T-helper 17 cell (primary cell): ENCODE measurements at regions not wholly inside any gene's neighbourhood (a gene's known extent, or its start where the extent isn't known, plus 50 kb on each side); places are given as distances from the start of the nearest gene placed in this dataset.
"Not testable (repeated sequence)": the region's sequence is repeated elsewhere in the genome, so short reads cannot be mapped to it uniquely, and the experiment has no call there.

Experiments used
- ATAC-seq: fragments of 150-1000 bp; cut with Tn5 transposase; 2 replicates; pipeline ENCODE4 v1.10.0; 2021; ENCODE audit warnings: mild to moderate bottlenecking, moderate library complexity
- DNase-seq, 3 donors: peaks; one replicate each; pipeline versions ENCODE4 v3.0.0 to v3.0.0-alpha.2; 2020 to 2021
- H3K9me3 ChIP-seq: one replicate; pipeline ENCODE4 v1.7.0; 2013; ENCODE audit warnings: low read length, mild to moderate bottlenecking; ENCODE audit not compliant: control insufficient read depth, poor library complexity, severe bottlenecking
- H3K27ac Mint-ChIP-seq: one replicate; pipeline ENCODE4 v1.8.0; 2022; ENCODE audit warnings: mild to moderate bottlenecking, moderate library complexity, mixed read lengths
- H3K27me3 Mint-ChIP-seq: one replicate; pipeline ENCODE4 v1.8.0; 2022; ENCODE audit warnings: mixed read lengths
- H3K36me3 Mint-ChIP-seq: one replicate; pipeline ENCODE4 v1.8.0; 2022; ENCODE audit warnings: low read depth, mixed read lengths
- H3K4me1 Mint-ChIP-seq: one replicate; pipeline ENCODE4 v1.8.0; 2022; ENCODE audit warnings: mild to moderate bottlenecking, mixed read lengths
- H3K4me3 Mint-ChIP-seq: one replicate; pipeline ENCODE4 v1.8.0; 2022; ENCODE audit warnings: mild to moderate bottlenecking, moderate library complexity, mixed read lengths

DNA sequence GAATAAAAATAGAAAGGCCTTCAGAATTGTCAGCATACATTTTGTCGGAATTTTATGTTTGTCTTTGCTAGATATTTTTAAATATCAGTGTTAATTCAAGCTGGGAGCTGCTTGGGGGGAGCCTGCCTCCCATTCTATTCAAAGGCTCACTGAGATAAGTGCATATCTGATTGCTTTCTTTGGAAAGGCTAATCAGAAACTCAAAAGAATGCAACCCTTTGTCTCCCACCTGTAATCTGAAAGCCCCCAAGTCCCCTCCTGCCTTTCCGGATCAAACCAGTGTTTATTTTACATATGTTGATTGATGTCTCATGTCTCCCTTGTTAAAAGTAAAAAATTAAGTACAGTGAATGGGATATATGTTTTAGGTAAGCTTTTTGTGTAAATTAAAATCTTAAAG is 69.3 kb upstream of the PLD5 start:
- not testable (repeated sequence) for H3K4me1 Mint-ChIP-seq, H3K4me3 Mint-ChIP-seq

DNA sequence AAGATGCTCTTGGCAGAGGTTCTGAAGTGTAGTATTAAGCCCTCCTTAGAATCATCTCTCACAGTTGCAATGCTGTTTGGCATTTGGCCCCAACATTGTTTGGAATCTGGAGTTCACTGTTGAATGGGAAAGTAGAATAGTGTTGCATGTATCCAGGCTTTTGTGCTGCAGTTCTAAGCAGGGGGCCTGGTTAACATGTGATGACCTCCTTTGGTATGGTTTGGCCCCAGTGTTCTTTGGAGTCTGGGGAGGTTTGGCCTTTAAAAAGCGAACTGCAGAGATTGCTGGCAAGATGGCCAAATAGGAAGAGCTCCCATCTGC is 61.8 kb upstream of the PLD5 start:
- ATAC-seq (no peak), DNase-seq (no peak)
- Mint-ChIP-seq H3K27me3 (no peaks in the 10 kb centered on the region), H3K4me3 (no peak overlapping the region), H3K27ac (no peak overlapping the region), H3K36me3 (no peaks in the 10 kb centered on the region), H3K4me1 (no peaks in the 10 kb centered on the region)
- no peaks in the 10 kb centered on the region for H3K9me3 ChIP-seq

More for the DNA sequence above, 69.3 kb upstream of the PLD5 start:
- not testable (repeated sequence) for H3K36me3 Mint-ChIP-seq, DNase-seq, H3K9me3 ChIP-seq, H3K27ac Mint-ChIP-seq, H3K27me3 Mint-ChIP-seq, ATAC-seq

DNA sequence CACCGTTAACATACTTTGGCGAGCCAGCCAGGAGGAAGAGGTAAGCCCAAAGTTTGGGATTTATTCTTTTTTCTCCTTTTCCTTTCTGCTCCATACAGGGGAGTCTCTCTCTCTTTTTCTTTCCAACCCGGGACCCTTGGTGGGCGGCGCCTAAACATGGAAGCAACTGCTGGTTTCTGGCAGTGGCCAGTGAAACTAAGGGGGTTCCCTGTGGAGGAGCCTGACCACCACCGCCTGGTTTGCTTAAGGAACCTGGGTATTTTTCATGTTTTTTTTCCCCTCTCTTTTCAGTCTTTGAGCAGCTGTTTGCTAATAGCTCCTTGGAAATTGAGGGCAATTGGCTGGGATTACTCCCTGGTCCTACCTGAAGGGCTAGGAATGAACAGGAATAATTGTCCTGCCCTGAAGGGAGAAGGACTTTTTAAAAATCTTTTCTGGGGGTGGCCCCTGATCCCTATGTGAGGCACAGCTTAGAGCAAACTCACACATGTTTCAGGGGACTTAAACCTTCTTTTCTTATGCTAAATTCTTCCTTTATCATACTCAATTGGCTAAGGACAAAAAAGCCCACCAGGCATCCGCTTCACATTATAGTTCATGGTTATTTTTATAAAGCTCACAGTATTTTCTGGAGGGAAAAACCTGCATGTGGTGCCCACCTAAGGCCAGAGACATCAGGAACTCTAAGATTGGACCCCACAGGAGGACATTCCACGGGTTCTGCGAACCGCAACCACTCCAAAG is 61.3 kb upstream of the PLD5 start:
- Mint-ChIP-seq H3K27me3 (no peaks in the 10 kb centered on the region), H3K36me3 (no peaks in the 10 kb centered on the region), H3K4me3 (no peak overlapping the region), H3K27ac (no peak overlapping the region), H3K4me1 (no peaks in the 10 kb centered on the region)
- ATAC-seq (no peak), DNase-seq (no peak)
- H3K9me3 ChIP-seq, result no peaks in the 10 kb centered on the region

DNA sequence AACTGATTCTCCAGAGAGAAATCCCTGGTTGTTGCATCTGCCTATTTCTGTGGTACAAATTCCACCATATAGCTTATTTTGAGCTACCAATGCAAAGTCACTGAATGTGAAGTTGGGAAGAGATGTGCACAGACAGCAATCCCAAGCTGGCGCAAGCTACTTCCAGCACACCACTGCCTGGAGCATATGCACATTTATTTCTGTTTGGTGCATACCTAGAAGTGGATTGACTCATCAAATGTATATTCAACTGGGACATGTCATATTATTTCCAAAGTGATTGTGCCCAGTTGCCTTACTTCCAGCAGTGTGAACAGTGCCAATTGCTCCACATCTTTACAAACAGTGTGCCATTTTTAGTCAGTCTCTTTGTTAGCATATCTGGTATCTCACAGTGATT is 58.2 kb upstream of the PLD5 start:
- Mint-ChIP-seq H3K4me1 (no peaks in the 10 kb centered on the region), H3K27me3 (no peaks in the 10 kb centered on the region), H3K4me3 (no peak overlapping the region), H3K27ac (no peak overlapping the region), H3K36me3 (no peaks in the 10 kb centered on the region)
- DNase-seq (no peak), ATAC-seq (no peak)
- no peaks in the 10 kb centered on the region for H3K9me3 ChIP-seq

DNA sequence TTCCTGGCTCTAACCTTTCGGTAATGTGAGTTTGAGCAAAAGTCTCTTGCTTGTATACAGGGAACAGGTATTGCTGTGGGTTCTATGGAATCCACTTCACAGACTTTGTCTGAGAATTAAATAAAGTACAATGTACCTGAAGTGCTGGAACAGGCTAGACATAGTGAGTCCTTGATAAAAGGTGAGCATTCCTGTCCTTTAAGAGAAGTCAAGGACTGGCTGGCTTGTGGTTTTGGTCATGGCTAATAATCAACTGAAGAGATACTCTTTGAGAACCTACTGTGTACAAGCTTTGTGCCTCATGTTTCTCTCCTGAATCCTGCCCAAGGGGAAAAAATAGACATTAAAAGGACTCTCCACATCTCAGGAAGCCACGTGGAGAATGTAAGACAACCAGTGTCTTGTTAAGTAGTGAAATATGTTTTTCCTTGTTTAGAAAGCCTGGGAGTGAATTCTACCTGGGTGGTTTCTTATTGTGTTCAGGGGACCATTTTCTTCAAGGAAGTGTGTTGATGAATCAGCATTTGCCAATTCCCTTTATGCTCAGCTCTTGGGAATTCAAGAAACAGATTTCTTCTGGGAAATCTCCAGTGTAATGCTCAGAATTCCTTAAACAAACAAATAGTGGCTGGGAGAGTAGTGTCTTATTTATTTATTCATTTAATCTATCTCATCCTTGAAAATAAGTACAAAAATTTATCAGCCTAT is 55.2 kb upstream of the PLD5 start:
- no peaks in the 10 kb centered on the region for H3K27me3 Mint-ChIP-seq

More for the DNA sequence above, 55.2 kb upstream of the PLD5 start:
- no peaks in the 10 kb centered on the region for H3K4me1 Mint-ChIP-seq
- ATAC-seq (no peak), DNase-seq (no peak)
- H3K9me3 ChIP-seq, result no peaks in the 10 kb centered on the region
- no peak overlapping the region for H3K4me3 Mint-ChIP-seq
- no peak overlapping the region for H3K27ac Mint-ChIP-seq
- no peaks in the 10 kb centered on the region for H3K36me3 Mint-ChIP-seq
